ENCODE measurements at regions not wholly inside any gene's neighbourhood (a gene's known extent, or its start where the extent isn't known, plus 50 kb on each side); places are given as distances from the start of the nearest gene placed in this dataset.

- no peak for DNase-seq (ENCODE audit: extremely low read depth, insufficient read length)
- Histone ChIP-seq H3K36me3 (ENCODE audit: control insufficient read depth, insufficient read depth, low read length) (no peaks in the 10 kb centered on the region), H3K27me3 (replicated peaks; ENCODE audit: control insufficient read depth, insufficient read depth, low read length) (no peaks in the 10 kb centered on the region), H3K4me3 (replicated peaks; ENCODE audit: low read depth, low read length) (no peak overlapping the region)
- no peak for TF ChIP-seq CTCF (IDR thresholded peaks at IDR 0.05; ENCODE audit: insufficient read depth, low read length, poor library complexity, severe bottlenecking)
These were observed 907.1 kb downstream of the MAT2B start for GRCh38 chr5:164412531-164412930.

- Histone ChIP-seq H3K4me3 (replicated peaks; ENCODE audit: low read depth, low read length) (no peak overlapping the region), H3K27me3 (replicated peaks; ENCODE audit: control insufficient read depth, insufficient read depth, low read length) (no peaks in the 10 kb centered on the region), H3K36me3 (ENCODE audit: control insufficient read depth, insufficient read depth, low read length) (no peaks in the 10 kb centered on the region)
- DNase-seq (ENCODE audit: extremely low read depth, insufficient read length), result no peak
- TF ChIP-seq CTCF (IDR thresholded peaks at IDR 0.05; ENCODE audit: insufficient read depth, low read length, poor library complexity, severe bottlenecking), result no peak
These were observed 914.7 kb downstream of the MAT2B start for GRCh38 chr5:164420161-164420560.

DNA sequence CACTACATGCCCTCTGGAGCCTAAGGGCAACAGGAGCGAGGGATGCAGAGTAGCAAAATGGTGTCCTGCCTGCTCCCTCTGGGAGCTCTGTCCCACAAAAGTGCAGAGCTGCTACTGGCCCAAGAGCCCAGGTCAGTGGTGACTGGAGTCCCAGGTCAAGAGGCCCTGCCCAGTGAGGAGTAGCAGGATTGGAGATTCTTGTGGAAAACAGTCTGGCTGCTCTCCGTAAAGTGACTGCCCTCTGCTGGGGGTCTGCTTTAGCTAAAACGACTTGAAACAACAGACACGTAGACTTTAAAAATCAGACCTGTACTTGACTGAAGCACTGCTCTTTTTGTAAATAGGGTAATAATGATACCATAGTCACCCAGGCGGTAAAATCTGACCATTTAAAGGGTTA lies 917.0 kb downstream of the MAT2B start:
- Histone ChIP-seq H3K4me3 (replicated peaks; ENCODE audit: low read depth, low read length) (no peak overlapping the region), H3K27me3 (replicated peaks; ENCODE audit: control insufficient read depth, insufficient read depth, low read length) (no peaks in the 10 kb centered on the region), H3K36me3 (ENCODE audit: control insufficient read depth, insufficient read depth, low read length) (no peaks in the 10 kb centered on the region)
- TF ChIP-seq CTCF (IDR thresholded peaks at IDR 0.05; ENCODE audit: insufficient read depth, low read length, poor library complexity, severe bottlenecking), result no peak
- no peak for DNase-seq (ENCODE audit: extremely low read depth, insufficient read length)

- no peaks in the 10 kb centered on the region for H3K36me3 ChIP-seq (ENCODE audit: control insufficient read depth, insufficient read depth, low read length)
- no peak for TF ChIP-seq CTCF (IDR thresholded peaks at IDR 0.05; ENCODE audit: insufficient read depth, low read length, poor library complexity, severe bottlenecking)
- no peak for DNase-seq (ENCODE audit: extremely low read depth, insufficient read length)
- no peak overlapping the region for H3K4me3 ChIP-seq (replicated peaks; ENCODE audit: low read depth, low read length)
- no peaks in the 10 kb centered on the region for H3K27me3 ChIP-seq (replicated peaks; ENCODE audit: control insufficient read depth, insufficient read depth, low read length)
These were observed 926.4 kb downstream of the MAT2B start for GRCh38 chr5:164431634-164432304.

GRCh38 chr5:164433106-164433870 lies 927.9 kb downstream of the MAT2B start:
- Histone ChIP-seq H3K4me3 (replicated peaks; ENCODE audit: low read depth, low read length) (no peak overlapping the region), H3K27me3 (replicated peaks; ENCODE audit: control insufficient read depth, insufficient read depth, low read length) (no peaks in the 10 kb centered on the region), H3K36me3 (ENCODE audit: control insufficient read depth, insufficient read depth, low read length) (no peaks in the 10 kb centered on the region)
- DNase-seq (ENCODE audit: extremely low read depth, insufficient read length), result no peak
- no peak for TF ChIP-seq CTCF (IDR thresholded peaks at IDR 0.05; ENCODE audit: insufficient read depth, low read length, poor library complexity, severe bottlenecking)
